ENCODE measurements at regions not wholly inside any gene's neighbourhood (a gene's known extent, or its start where the extent isn't known, plus 50 kb on each side); places are given as distances from the start of the nearest gene placed in this dataset.

- Histone ChIP-seq H3K36me3 (ENCODE audit: insufficient read depth, low read length) (no peaks in the 10 kb centered on the region), H3K27me3 (ENCODE audit: control insufficient read depth in 1 of 2, insufficient read depth in 2 of 2, low read length in 2 of 2) (no peaks in the 10 kb centered on the region), H3K27ac (ENCODE audit: low read depth in 1 of 2, low read length in 2 of 2) (no peak overlapping the region), H3K4me3 (ENCODE audit: low read length) (no peak overlapping the region), H3K4me1 (ENCODE audit: insufficient read depth, low read length) (no peaks in the 10 kb centered on the region), H3K9me3 (ENCODE audit: control insufficient read depth in 1 of 2, insufficient read depth in 1 of 2, low read length in 2 of 2) (peaks cover 8 to 15% of the 10 kb centered on the region in 2 experiments)
- ATAC-seq (ENCODE audit: poor library complexity) (no peak), DNase-seq (no peak)
- H3K9me3 Mint-ChIP-seq = peaks cover 19% of the 10 kb centered on the region
- H3K4me3 Mint-ChIP-seq = no peak overlapping the region
- H3K36me3 Mint-ChIP-seq (ENCODE audit: low read depth) = no peaks in the 10 kb centered on the region
- no peak for TF ChIP-seq CTCF (IDR thresholded peaks at IDR 0.05)
- no peak overlapping the region for H3K27ac Mint-ChIP-seq
- H3K4me1 Mint-ChIP-seq (ENCODE audit: low read depth) = no peaks in the 10 kb centered on the region
- POLR2A ChIA-PET = no interaction called here
- H3K27me3 Mint-ChIP-seq = no peaks in the 10 kb centered on the region
- intact Hi-C loops (cut with DNase I, micrococcal nuclease) = no loop called here
- CTCF ChIA-PET = no interaction called here
Observed at GRCh38 chr12:20305470-20305869, 62.9 kb upstream of the PDE3A start.

GRCh38 chr12:20309504-20310148, 58.7 kb upstream of the PDE3A start:
- POLR2A ChIA-PET = no interaction called here
- ATAC-seq (ENCODE audit: poor library complexity) (no peak), DNase-seq (no peak)
- H3K27me3 ChIP-seq (ENCODE audit: control insufficient read depth in 1 of 2, insufficient read depth in 2 of 2, low read length in 2 of 2) = no peaks in the 10 kb centered on the region
- H3K27me3 Mint-ChIP-seq = no peaks in the 10 kb centered on the region
- no peak for TF ChIP-seq CTCF (IDR thresholded peaks at IDR 0.05)
- no peaks in the 10 kb centered on the region for H3K36me3 Mint-ChIP-seq (ENCODE audit: low read depth)
- H3K9me3 Mint-ChIP-seq = peaks cover 16% of the 10 kb centered on the region
- no peak overlapping the region for H3K27ac ChIP-seq (ENCODE audit: low read depth in 1 of 2, low read length in 2 of 2)
- CTCF ChIA-PET = no interaction called here
- intact Hi-C loops (cut with DNase I, micrococcal nuclease) = no loop called here
- no peaks in the 10 kb centered on the region for H3K36me3 ChIP-seq (ENCODE audit: insufficient read depth, low read length)
- H3K4me3 Mint-ChIP-seq = no peak overlapping the region
- peaks cover 8 to 12% of the 10 kb centered on the region in 2 experiments for H3K9me3 ChIP-seq (ENCODE audit: control insufficient read depth in 1 of 2, insufficient read depth in 1 of 2, low read length in 2 of 2)
- H3K4me1 ChIP-seq (ENCODE audit: insufficient read depth, low read length) = no peaks in the 10 kb centered on the region
- H3K4me3 ChIP-seq (ENCODE audit: low read length) = no peak overlapping the region
- no peak overlapping the region for H3K27ac Mint-ChIP-seq
- H3K4me1 Mint-ChIP-seq (ENCODE audit: low read depth) = no peaks in the 10 kb centered on the region

GRCh38 chr12:20314328-20314727, 54.0 kb upstream of the PDE3A start:
- TF ChIP-seq CTCF (IDR thresholded peaks at IDR 0.05) = no peak
- no peak overlapping the region for H3K4me3 Mint-ChIP-seq
- H3K9me3 Mint-ChIP-seq = no peaks in the 10 kb centered on the region
- ChIA-PET POLR2A (no interaction called here), CTCF (interaction anchor here (1.4 kb wide), 1 partner anchor 24 kb away, joined by 3 read pairs; no protein-coding TSS in a partner anchor)
- intact Hi-C loops (cut with DNase I, micrococcal nuclease) = no loop called here
- Histone ChIP-seq H3K36me3 (ENCODE audit: insufficient read depth, low read length) (no peaks in the 10 kb centered on the region), H3K9me3 (ENCODE audit: control insufficient read depth in 1 of 2, insufficient read depth in 1 of 2, low read length in 2 of 2) (peaks cover 0 to 8% of the 10 kb centered on the region in 2 experiments), H3K27ac (ENCODE audit: low read depth in 1 of 2, low read length in 2 of 2) (no peak overlapping the region), H3K27me3 (ENCODE audit: control insufficient read depth in 1 of 2, insufficient read depth in 2 of 2, low read length in 2 of 2) (no peaks in the 10 kb centered on the region), H3K4me1 (ENCODE audit: insufficient read depth, low read length) (no peaks in the 10 kb centered on the region), H3K4me3 (ENCODE audit: low read length) (no peak overlapping the region)
- H3K4me1 Mint-ChIP-seq (ENCODE audit: low read depth) = no peaks in the 10 kb centered on the region
- H3K36me3 Mint-ChIP-seq (ENCODE audit: low read depth) = no peaks in the 10 kb centered on the region
- no peak for DNase-seq
- H3K27ac Mint-ChIP-seq = no peak overlapping the region
- H3K27me3 Mint-ChIP-seq = no peaks in the 10 kb centered on the region
- ATAC-seq (ENCODE audit: poor library complexity) = no peak

All from CD4-positive, alpha-beta T cell (primary cell).